ENCODE measurements at regions not wholly inside any gene's neighbourhood (a gene's known extent, or its start where the extent isn't known, plus 50 kb on each side); places are given as distances from the start of the nearest gene placed in this dataset.

DNA sequence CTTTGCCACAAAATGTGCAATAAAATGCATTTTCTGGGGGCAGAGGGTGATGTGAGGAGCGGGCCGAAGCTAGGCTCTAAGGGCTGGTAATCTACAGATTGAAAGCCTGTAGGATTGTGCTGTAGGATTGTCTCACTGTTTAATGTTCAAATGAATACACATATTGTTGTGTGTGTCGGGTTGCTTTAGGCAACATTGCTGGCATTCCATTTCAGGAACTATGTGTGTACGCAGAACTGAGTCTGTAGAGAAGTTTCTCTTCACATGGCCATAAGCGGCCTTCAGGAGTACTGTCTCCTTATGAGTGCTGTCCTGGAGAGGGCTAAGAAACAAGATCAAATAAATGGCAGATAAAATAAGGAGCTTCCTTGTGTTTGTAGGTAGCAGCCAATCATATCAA, 540.2 kb downstream of the GATA3 start:
- TF ChIP-seq, protein P1, sequence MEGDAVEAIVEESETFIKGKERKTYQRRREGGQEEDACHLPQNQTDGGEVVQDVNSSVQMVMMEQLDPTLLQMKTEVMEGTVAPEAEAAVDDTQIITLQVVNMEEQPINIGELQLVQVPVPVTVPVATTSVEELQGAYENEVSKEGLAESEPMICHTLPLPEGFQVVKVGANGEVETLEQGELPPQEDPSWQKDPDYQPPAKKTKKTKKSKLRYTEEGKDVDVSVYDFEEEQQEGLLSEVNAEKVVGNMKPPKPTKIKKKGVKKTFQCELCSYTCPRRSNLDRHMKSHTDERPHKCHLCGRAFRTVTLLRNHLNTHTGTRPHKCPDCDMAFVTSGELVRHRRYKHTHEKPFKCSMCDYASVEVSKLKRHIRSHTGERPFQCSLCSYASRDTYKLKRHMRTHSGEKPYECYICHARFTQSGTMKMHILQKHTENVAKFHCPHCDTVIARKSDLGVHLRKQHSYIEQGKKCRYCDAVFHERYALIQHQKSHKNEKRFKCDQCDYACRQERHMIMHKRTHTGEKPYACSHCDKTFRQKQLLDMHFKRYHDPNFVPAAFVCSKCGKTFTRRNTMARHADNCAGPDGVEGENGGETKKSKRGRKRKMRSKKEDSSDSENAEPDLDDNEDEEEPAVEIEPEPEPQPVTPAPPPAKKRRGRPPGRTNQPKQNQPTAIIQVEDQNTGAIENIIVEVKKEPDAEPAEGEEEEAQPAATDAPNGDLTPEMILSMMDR (IDR thresholded peaks at IDR 0.05; ENCODE audit: borderline replicate concordance, insufficient read depth, low read depth, low read length), result no peak
- H3K4me3 ChIP-seq (ENCODE audit: low read depth, low read length), result no peak overlapping the region

DNA sequence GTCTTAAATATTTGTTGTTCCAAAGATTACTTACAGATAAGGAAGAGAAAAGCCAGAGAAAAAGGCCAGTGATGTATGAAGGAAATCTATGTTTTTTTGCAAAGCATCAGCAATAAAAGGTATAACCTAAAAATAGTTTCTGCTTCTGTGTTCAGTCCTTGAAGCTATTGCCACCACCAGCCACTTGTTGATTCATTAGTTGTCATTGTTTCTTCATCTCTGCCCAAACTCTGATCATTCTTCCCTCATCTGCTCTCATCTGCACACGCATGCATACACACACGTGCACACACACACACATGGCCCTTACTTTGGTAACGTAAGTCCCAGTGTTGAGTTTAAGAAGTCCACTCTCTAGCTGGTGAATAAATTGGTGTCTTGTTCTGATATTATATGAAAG, 540.7 kb downstream of the GATA3 start:
- no peak overlapping the region for H3K4me3 ChIP-seq (ENCODE audit: low read depth, low read length)
- TF ChIP-seq, protein P1 (IDR thresholded peaks at IDR 0.05; ENCODE audit: borderline replicate concordance, insufficient read depth, low read depth, low read length), result no peak

DNA sequence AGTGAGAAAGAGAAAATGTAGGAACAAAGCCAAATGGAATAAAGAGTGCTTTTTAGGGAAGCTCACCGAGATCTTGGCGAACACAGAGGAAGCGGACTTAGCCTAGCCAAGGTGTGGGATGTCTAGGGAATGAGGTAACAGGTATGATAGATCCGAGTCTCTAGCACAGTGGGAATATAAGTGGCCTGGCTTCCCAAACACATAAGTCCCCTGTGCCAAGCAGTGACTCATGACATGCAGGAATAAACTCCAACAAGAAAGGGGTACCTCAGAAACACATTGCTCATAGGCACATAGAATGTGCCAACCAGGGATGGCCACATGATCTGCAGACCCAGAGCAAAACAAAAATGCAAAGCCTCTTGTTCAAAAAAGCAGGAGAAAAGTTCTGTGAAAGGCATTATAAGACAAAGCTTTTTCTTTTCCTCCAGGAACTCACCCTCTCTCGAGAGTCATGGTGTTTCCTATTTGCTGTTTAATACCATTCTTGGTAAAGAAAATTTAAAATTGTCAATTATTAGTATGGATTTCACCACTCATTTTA, 542.5 kb downstream of the GATA3 start:
- TF ChIP-seq, protein P1 (IDR thresholded peaks at IDR 0.05; ENCODE audit: borderline replicate concordance, insufficient read depth, low read depth, low read length), result no peak
- H3K4me3 ChIP-seq (ENCODE audit: low read depth, low read length), result no peak overlapping the region

DNA sequence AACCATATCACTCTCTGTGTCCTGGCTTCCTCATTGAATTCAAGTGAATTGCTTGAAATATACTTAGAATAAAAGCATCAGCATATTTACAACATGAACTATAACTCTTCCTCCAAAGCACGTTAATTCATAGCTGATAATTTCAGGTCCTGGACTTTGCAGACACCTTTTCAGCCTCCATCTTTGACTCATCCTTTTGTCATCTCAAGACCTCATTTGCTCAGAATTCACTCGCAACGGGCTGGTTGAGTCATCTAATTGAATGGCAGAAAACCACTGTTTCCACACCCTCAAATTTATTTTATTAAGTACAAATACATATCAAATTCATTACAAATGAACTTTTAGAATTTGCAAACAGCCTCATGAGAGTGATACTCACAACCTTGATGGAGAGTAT, 545.7 kb downstream of the GATA3 start:
- TF ChIP-seq, protein P1 (IDR thresholded peaks at IDR 0.05; ENCODE audit: borderline replicate concordance, insufficient read depth, low read depth, low read length), result no peak
- no peak overlapping the region for H3K4me3 ChIP-seq (ENCODE audit: low read depth, low read length)

DNA sequence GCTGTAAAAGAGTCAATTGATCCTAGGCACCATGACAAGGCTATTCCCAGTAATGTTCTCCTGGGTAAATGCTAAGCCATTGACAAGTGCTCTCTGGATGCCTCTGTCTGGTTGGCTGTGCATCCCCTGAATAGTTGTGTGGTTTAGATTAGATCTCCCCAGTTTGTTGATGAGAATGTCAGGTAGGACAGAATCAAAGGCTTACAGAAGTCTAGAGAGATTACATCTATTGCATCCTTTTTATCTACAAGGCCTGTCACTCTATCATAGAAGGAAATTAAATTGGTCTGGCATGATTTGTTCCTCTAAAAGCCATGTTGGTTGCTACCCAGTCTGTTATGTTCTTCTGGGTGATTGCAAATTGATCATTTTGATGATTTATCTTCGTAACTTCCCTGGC, 548.3 kb downstream of the GATA3 start:
- TF ChIP-seq, protein P1 (IDR thresholded peaks at IDR 0.05; ENCODE audit: borderline replicate concordance, insufficient read depth, low read depth, low read length), result no peak
- H3K4me3 ChIP-seq (ENCODE audit: low read depth, low read length), result no peak overlapping the region

DNA sequence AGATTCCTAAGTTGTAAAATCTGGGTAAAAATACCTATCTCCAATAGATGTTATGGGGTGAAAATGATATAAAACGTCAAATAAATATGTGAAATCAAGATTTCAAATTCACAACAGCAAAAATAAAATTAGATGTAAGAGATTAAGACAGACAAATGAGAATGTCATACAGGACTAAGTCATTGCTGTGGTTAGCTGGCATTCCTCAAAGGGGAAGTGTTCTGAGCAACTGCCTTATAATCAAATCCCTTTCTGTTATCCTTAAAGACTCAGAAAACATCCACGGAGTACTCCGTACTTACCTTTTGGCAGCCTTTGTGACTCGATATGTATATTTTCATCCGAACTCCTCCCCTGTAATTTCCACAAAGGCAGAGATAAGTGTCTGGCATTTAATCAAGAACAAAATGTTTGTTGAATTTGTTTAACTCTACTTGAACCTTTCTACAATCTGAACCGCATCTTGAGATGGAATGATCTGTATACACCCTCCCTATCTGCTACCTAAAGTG, 559.6 kb downstream of the GATA3 start:
- H3K4me3 ChIP-seq (ENCODE audit: low read depth, low read length), result no peak overlapping the region
- TF ChIP-seq, protein P1 (IDR thresholded peaks at IDR 0.05; ENCODE audit: borderline replicate concordance, insufficient read depth, low read depth, low read length), result no peak

DNA sequence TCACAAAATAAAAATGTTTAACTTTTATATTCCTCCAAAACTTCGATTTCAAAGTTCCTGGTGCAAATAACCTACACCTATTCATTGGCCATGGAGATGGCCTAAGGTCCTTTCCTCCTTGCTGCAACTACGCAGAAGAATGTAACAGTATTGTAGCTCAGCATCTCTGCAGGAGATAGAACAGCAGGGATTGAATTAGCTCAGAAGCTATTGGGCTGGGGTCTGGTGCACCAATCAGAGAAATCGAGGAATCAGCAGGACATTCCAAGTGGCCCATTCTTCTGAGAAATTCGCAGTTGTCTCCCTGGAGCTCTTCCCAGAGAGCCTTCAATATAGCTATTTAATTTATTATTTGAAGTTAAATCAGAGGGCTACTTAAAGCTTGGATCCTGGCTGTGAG, 560.6 kb downstream of the GATA3 start:
- no peak overlapping the region for H3K4me3 ChIP-seq (ENCODE audit: low read depth, low read length)
- TF ChIP-seq, protein P1 (IDR thresholded peaks at IDR 0.05; ENCODE audit: borderline replicate concordance, insufficient read depth, low read depth, low read length), result no peak

Data from GM12875 (cell line).